ENCODE measurements at regions not wholly inside any gene's neighbourhood (a gene's known extent, or its start where the extent isn't known, plus 50 kb on each side); places are given as distances from the start of the nearest gene placed in this dataset.

DNA sequence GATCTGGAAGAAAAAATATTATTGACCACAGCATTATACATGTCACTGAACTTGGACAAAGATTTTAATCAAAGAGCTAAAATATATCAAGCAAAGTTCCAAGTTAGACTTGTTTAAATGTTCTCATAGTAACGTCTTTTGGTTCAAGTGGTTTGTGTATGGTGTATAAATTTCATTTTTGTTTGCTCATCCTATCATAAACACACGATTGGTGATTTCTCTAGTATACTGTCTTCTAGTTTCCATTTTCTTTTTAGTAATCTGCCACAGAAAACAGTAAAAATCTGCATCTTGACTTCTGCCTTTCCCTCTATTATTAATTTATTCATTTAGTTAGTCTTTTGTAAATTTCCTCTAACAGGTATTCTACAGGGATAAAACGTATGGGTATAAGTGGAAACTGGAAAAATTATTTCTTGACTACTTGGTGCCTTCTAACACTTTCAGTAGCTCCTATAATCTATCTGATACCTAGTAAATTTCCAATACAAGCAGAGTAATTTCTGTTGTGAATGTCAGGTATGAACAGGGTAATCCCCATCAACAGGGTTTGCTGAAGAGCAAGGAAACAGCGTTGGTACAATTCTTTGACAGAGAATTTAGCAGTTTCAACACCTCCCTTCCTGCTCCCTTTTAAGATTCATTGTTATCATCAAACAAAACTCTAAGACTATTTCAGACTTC lies 268.0 kb downstream of the PTPRC start:
- no peak for DNase-seq

DNA sequence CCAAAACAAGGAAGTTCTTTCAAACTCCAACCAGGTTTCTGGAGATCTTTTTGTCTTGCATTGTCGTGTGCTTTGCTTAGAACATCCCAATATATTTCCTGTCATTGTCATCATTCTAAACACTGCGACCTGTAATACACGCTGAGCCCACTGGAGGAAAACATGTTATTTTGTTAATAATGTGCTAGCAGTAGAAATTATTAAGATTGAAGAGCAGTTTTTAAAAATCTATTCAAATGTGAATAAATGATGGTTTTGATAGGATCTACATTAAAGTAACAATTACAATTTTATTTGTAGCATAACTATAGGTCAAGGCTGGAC lies 268.5 kb downstream of the PTPRC start:
- DNase-seq, result no peak

DNA sequence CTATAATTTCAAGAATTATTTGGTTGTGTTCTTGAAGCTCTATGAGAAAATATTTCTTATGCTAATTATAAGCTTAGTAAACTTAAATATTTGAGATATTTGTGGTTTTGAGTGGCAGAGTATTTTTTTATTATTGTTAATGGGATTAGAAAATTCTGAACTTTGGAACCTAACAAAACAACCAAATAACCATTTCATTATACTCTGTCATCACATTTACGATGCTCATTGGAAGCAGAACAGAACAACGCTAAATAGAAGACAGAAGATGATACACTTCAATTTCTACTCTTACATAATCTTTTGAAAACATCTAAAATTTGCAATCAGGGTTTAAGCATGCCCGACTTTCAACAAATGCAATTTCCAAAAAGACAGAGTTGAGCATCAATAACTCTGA lies 270.2 kb downstream of the PTPRC start:
- no peak for DNase-seq

DNA sequence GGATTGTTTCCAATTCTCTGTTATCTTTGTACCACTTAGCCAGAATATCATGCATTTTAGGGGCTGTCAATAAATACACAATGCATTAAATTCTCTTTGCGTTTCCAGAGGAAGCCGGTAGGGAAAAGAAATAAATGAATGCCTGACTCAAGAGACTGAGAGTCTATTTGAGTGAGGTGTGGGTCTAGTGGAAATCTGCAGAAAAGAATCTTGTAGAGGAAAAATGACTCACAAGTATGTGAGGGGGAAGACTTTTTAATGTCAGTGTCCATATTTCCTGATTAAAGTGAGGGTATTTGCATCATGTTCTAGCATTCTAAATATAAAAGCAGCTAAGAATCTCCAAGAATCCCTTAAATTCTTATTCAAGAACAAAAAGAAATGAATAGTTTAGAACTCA lies 271.1 kb downstream of the PTPRC start:
- DNase-seq, result no peak

DNA sequence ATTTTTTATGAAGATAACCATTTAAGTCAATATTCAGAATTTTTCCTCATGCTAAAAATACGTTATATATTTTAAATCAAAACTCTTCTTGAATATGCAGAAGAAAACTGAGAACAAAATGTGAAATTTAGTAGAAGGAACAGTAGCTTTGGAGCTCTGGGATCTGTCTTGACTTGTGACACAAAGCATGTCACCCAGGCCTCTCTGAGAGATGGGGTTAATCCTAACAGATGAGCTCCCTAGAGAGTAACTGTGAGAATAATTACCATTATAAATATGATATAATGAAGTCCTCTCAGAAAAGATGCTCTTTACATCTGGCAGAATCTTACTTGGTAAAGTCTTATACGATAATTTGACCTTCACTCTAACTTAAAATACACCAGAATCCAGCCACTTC lies 272.0 kb downstream of the PTPRC start:
- DNase-seq, result no peak

DNA sequence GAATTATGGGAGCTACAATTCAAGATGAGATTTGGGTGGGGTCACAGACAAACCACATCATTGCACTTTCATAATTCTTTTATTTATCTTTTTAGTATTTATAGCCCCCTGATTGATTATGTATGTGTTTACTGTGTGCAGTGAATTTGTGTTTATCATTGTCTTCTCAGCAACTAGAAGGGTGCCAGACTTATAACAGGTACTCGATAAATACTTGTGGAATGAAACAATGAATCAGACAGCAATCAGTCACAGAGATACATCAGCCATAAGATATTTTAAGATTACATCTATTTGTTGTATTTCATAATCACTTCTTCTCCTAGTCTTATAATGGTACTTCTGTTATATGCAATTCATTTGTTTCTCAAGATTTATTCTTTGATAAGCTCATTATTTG lies 273.2 kb downstream of the PTPRC start:
- no peak for DNase-seq

DNA sequence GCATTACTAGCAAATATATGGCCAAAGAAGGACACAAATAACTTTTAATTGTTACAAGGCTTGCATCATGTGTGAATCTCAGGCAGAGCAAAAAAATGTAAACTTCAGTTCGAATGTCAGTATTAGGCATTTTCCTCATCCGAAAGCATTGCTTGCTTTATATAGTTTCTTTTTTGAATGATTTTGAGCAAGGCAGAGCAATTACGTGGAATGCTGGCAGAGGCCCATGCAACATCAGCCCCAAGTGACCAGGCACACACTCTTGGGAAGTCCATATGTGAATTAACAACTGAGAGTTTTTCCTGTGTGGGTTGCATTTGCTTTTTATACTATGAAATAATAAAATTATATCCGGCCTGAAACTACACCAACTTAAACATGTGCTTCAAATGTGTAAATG lies 274.8 kb downstream of the PTPRC start:
- DNase-seq, result no peak

DNA sequence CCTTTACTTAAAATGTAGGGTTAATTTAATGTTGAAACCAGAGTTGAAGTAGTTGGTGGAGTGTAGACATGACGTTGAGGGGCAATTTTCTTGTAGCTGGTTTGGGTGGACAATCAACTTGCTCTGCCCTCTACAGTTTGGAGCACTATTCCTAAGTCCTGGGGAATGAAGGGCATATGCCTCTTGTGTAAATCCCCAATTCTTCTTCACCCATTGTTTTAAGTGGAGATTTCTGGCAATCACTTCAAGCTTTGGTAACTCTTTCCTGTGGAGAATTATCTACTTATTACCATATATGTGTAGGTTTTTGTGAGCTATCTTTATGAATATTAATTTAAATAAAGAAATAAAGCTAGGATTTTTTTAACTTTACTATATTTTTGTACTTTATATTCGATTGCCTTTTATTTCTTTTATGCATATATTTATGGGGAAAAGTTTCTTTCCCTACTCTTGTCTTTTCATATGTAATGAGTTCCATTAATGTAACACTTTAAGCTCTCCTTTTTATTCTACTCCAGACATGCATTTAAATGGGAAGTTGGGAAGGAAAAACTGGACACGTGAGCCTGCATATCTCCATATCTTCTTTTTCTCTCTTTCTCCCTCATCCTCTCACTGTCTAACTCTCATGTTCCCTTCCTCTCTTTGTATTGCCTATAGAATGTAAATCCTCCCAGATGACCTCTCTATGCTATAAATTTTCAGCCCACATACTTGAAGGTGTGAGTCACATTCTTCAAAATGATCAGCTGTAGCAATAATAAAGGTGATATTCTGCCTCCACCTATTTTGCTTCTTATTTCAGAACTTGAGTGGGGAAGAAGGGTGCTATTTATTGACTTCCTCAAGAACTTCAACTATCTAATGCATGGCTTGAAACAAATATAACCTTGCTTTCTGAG lies 276.7 kb downstream of the PTPRC start:
- DNase-seq, result no peak

DNA sequence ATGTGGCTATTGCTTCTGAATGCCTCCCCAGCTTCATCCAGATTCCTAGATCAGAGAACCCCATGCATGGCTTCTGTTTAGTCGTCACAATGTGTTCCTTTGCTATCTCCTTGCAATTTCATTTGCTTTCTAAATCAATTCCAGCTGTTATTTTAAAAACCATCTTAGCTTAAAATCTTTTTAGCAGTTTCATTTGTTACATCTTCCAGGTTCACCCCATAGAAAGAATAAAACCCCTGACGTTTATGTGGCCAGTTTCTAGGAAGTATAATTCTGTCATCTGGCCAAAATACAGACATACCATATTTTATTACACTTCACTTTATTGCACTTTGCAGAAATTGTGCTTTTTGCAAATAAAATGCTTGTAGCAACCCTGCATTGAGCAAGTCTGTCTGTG lies 278.4 kb downstream of the PTPRC start:
- DNase-seq, result no peak

DNA sequence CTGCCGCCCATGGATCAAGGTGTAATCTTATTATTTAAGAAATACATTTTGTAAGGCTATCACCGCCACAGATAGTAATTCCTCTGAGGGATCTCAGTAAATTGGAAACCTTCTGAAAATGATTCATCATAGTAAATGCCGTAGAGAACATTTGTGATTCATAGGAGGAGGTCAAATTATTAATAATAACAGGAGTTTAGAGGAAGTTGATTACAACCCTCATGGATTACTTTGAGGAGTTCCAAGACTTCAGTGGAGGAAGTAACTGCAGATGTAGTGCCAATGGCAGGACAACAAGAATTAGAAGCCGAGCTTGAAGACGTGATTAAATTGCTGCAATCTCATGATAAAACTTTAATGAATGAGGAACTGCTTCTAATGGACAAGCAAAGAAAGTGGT lies 280.1 kb downstream of the PTPRC start:
- DNase-seq, result no peak

DNA sequence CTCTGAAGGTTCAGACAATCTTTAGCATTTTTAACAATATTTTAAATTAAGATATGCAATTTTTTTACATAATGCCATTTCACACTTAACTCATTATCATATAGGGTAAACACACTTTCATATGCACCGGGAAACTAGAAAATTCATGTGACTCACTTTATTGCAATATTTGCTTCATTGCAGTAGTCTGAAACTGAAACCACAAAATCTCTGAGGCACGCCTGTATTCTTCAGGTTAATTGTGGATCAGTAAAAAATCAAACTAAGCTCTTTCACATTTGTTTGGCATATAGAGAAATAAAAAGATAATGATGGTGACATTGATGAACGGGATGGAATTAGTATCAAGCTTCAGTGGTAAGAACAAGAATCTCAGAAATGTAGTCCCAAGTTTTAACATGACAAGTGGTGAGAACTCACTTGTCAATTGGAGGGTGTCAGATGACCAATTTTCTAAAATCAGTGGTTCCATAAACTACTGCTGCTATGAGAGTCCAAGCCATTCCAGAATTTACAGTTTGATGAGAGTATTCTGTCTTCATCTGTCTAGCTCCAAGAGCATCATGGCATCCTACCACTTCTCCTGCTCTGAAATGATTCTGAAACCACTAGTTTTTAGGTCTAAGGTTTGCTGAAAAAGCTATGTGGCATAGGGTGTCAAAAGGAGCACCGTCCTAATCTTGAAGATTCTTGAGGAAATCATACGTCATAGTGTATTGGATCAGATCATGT lies 281.0 kb downstream of the PTPRC start:
- DNase-seq, result no peak

DNA sequence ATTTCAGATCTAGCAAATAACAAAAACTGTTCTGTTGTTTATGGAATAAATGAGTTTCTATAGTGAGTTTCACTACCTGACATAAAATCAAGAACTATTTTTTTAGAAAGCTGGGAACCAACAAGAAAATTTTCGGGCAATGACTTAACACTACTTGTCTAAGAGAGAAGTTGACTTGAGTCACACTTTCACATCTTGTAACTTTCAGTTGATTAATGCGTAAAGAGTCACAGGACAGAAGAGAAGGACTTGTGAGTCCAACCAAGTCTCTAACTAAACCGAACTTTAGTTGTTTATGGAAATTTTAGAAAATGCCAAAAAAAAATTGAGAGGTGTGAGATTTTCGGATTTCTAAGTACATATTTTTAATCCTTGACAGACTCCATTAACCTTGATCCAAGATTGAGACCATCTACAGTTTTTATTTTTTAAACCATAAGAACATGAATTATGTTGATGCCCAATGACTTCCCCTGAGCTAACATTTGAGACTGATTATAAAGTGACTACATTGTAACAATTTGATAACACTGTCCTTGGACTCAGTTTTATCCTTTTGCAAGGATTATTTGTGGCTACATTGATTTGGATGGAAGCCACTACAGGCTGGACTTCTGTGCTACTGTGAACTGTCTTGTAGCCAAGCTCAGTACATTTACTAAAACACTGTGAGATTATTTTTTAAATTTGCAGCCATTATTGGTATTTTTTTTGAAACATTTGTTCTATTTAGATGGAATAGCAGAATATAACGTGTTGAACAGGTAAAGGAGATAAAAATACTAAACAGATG lies 284.0 kb downstream of the PTPRC start:
- no peak for DNase-seq

DNA sequence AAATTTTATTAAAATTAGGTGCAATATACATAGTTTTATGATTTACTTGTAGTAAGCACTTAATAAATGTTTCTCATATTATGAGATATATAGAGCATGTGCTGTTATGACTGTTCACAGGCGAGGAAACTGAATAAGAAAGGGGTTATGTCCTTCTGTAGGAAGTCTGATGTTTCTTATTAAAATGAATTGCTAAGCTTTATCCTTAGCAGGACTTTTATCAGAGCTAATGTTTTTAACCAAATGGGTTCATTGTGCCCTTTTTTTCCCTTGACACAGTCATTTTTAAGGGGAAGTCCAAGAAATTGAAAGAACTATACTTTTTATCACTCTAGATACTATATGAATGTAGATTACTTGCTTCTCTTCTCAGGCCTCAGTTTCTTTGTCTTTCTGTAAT lies 285.2 kb downstream of the PTPRC start:
- no peak for DNase-seq

DNA sequence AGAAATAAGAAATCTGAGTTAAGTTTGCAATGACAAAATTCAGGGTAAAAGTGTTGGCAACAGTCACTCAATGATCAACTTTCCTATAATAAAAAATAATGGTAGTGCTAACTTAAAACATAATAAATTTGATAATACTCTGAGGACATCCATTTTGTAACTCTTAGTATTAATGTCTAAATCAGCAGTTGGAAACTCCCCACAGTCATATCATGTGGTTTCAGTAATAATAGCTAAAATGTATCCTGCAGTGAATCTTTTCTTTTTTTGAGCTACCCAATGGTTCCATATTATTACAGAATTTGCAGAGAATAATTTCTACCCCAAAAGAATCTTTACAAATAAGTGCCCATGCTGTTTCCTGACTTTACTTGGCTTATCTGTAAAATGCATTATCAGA lies 286.7 kb downstream of the PTPRC start:
- DNase-seq, result no peak

DNA sequence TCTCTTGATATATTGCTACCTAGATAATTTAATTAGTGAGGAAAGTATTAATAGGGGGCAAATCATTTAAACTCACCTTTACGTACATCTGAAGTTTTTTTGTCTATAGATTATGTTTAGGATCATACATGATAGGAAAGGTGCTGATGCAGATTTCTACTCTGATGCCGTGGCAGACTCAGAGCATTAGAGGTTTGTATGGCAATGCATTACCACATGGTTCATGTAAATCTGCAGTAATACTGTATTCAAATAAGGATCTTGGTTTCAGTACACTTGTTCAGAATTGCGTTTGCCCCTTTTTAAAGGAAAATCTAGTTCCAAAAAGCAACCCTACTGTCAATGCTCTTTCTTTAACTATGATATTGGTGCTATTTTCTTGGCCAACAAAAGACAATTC lies 288.3 kb downstream of the PTPRC start:
- no peak for DNase-seq

DNA sequence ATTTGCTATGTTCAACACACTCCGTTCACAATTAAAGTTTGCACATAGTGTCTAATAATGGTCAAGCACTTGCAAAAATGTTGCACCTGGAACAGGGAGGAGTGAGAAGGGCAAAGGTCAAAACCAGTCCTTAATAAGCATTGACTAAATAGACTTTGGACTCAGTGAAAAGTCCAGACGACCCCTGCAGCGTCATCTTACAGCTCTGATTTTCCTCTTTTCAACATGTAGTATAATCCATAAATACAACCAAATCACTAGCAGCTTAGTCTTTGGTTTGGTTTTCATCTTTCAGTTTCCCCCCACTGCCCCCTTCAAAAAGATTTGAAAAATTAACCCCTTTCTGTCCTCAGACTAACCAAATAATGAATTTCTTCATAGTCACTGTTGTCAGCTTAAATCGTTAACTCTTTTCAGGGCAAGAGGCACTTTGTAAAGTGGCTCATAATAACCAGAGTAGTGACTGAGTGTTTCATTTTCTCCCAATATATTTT lies 290.3 kb downstream of the PTPRC start:
- DNase-seq, result no peak

DNA sequence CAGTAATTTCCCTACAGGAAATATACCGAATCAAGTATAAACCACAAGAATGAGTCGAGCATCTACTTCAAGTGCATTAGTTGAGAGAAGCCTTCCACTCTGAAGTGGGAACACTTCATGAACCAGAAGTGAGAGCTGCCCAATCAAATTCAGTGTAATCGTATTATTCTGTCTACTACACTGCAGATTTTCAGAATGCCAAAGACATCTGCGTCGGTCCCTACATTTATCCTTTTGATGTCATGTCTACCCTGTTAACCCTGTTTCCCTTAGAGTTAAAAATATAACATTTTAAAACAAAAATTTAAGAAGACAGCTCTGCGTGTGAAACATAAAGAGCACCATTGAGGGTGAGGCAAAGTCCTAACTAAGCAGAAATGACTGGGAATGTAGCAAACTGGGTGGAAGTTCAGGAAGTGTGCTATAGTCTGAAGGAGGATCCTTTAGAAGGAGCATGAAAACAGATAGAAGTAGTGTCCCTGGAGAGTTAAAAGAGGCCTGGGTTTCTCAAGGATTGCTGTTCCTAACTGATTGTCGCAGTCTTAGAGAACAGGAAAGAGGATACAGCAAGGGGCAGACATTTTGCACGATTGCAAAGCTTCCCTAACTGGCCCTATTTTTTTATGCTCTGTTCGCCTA lies 291.2 kb downstream of the PTPRC start:
- peak; percentile 77 for DNase-seq

DNA sequence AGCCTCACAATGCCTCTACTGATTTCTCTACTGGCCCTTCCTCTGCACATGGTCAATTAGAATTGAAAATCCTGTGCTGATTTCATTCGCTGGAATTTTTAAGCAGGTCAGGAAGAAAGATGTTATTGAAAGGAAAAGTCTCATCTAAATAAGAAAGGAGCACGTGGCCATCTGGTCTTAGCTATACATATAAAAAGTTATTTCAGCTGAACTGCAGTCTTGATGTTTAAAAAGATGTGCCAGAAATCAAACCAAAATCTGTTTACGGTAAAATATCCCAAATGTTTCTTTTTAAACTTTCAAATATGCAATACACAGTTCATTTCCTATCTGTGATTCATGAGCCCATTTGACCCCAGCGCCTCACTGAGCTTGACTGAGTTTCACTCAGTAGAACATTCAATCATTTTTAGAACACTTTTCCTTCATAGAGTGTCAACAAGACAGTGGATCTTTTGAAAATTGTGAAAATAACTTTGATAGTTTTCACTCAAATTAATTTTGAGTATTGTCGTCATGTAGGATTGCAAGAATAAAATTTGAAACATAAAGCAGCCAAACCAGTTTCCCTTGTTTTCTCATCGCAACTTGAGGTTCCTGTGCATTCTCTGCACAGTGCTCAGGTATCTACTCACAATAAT lies 293.6 kb downstream of the PTPRC start:
- peak; percentile 68 for DNase-seq

DNA sequence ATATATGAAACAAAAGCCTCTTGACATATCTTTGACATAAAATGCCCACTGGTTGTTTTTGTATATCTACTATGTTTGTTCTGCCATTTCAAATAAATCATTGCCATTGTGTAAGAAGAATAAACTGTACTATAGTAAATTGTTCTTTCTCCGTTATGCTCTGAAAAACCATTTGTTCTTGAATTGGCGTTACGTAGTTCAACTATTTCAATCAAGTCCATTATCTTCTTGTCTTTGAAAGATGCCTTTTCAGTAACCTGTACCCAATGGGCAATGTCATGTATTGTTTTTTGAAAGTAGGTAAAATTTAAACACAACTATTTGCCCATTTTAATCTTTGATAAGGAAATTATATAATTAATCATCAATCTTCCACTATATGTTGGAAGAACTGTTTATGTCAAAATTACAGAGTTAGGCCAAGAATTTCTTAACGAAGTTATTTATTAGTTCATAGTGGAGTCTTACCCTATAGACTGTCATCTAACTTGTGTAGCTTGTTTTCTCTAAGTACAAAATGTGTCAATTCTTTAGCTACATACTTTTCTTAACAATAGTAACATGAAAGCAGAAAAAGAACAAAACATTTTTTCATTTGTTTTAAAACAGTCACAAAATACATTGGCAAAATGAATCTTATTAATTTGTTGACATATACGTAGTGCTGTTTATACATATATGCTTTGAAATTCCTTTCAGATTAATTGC lies 294.8 kb downstream of the PTPRC start:
- DNase-seq, result peak; percentile 54

DNA sequence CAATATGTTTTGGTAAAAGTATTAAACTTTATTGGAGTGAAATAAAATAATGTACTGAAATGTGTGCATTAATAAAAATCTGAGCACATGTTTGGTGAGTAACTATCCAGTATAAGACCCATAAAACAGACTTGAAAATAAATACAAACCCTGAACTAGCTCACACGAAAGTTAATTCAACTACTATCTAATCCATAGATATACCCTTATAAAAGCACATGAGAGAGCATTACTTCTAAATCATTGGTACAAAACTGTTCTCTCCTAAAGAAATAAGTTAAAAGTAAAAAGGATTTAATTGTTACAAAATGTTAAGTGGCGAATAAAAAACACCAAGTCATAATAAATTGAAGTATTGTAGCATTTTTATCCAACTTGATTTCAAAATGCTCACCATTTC lies 295.6 kb downstream of the PTPRC start:
- no peak for DNase-seq

DNA sequence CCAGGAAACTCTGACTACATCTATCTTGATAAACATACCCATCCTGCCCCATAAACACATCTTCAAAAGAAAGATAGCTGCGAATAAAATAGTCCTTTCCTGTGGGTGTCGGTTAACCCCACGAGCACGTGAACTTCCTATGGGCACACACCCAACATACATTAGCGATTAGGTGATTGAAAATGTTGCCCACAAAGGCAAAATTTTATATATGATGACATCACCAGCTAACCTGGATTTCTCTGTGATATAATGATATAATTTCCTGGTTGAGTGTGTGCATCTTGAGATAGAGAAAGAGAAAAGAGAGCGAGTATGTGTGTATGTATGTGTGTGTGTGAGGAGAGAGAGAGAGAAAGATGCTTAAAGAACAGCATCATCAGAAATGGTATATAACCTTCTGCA lies 296.1 kb downstream of the PTPRC start:
- DNase-seq, result peak; percentile 45

All from midbrain (tissue), 1 donor.